Left lung (tissue), 4 donors: ENCODE measurements at regions not wholly inside any gene's neighbourhood (a gene's known extent, or its start where the extent isn't known, plus 50 kb on each side); places are given as distances from the start of the nearest gene placed in this dataset.

Experiments
- ATAC-seq: fragments of 200-7000 bp; cut with Tn5 transposase; one replicate; pipeline ENCODE4 v1.9.1; 2020; ENCODE audit warnings: moderate library complexity
- DNase-seq, 4 donors: peaks; one replicate each; pipeline ENCODE4 v3.0.0-alpha.2; 2013 to 2020
- H3K27ac ChIP-seq, 2 donors: fragments of 200-600 bp; sonication (generic) in 1 of 2; one replicate each; pipeline versions ENCODE4 v1.5.0 to v1.8.0; 2020 to 2021
- H3K27me3 ChIP-seq, 2 donors: fragments of 200-600 bp; sonication (generic) in 1 of 2; one replicate each; pipeline versions ENCODE4 v1.5.0 to v1.8.0; 2020 to 2021
- H3K36me3 ChIP-seq, 2 donors: fragments of 200-600 bp; sonication (generic) in 1 of 2; one replicate each; pipeline versions ENCODE4 v1.5.0 to v1.8.0; 2020 to 2021
- H3K4me1 ChIP-seq, 2 donors: fragments of 200-600 bp; one replicate each; pipeline ENCODE4 v1.8.0; 2021
- H3K4me3 ChIP-seq, 2 donors: fragments of 200-600 bp; sonication (generic) in 1 of 2; one replicate each; pipeline versions ENCODE4 v1.5.0 to v1.8.0; 2020 to 2021; ENCODE audit warnings: mild to moderate bottlenecking in 1 of 2
- H3K9me3 ChIP-seq, 2 donors: fragments of 200-600 bp; sonication (generic) in 1 of 2; one replicate each; pipeline versions ENCODE4 v1.5.0 to v1.8.0; 2020 to 2021
- intact Hi-C, 2 donors: fragments of 100-400 bp; cut with DNase I; formaldehyde crosslinking; loops; one replicate each; pipeline versions ENCODE4 v1.11.2 to v1.14.2; 2022
- TF ChIP-seq, protein P1 (sequence below), 2 donors: fragments of 200-600 bp; sonication (generic) in 1 of 2; IDR thresholded peaks; one replicate each; pipeline versions ENCODE4 v1.5.0 to v1.8.0; 2021; ENCODE audit warnings: antibody characterized with exemption in 2 of 2
- donor health status: DM: no; HTN: yes; CAD: no.
- donor health status: DM: no; HTN: no; CAD: no.

DNA sequence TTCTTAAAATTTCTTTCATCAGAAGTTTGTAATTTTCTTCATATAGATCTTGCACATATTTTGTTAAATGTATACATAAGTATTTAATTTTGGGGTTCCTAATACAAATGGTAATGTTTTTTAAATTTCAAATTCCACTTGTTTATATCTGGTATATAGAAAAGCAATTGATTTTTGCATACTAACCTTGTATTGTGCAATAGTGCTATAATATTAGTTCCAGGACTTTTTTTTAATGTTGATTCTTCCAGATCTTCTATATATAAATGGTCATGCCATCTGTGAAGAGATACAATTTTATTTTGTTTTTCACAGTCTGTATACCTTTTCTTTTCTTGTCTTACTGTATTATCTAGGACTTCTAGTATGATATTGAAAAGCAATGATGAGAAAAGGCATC is 665.0 kb downstream of the OTOL1 start:
- no peak for DNase-seq
- Histone ChIP-seq H3K9me3 (no peaks in the 10 kb centered on the region), H3K27me3 (no peaks in the 10 kb centered on the region), H3K27ac (no peak overlapping the region), H3K36me3 (no peaks in the 10 kb centered on the region), H3K4me1 (no peaks in the 10 kb centered on the region), H3K4me3 (no peak overlapping the region)
- TF ChIP-seq, protein P1, sequence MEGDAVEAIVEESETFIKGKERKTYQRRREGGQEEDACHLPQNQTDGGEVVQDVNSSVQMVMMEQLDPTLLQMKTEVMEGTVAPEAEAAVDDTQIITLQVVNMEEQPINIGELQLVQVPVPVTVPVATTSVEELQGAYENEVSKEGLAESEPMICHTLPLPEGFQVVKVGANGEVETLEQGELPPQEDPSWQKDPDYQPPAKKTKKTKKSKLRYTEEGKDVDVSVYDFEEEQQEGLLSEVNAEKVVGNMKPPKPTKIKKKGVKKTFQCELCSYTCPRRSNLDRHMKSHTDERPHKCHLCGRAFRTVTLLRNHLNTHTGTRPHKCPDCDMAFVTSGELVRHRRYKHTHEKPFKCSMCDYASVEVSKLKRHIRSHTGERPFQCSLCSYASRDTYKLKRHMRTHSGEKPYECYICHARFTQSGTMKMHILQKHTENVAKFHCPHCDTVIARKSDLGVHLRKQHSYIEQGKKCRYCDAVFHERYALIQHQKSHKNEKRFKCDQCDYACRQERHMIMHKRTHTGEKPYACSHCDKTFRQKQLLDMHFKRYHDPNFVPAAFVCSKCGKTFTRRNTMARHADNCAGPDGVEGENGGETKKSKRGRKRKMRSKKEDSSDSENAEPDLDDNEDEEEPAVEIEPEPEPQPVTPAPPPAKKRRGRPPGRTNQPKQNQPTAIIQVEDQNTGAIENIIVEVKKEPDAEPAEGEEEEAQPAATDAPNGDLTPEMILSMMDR (IDR thresholded peaks at IDR 0.05): no peak
- intact Hi-C loops: no loop called here
- no peak for ATAC-seq

DNA sequence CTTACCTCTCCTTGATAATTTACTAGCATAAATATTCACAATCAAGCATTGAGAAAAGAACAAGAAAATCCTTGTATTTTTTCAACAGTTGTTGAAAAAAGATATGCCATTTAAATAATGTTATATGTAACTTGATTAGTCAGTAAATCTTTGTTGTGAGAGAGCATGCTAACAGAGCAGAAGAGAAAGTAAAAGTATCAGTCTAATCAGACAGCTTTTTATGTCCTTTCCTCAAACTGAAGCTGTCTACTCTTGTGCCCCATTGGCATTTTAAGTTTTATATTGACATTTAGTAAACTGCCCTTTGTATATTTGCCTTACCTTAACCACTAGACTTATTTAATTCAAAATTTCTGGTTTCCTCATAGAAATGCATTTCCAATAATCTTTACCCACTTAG is 668.7 kb downstream of the OTOL1 start:
- Histone ChIP-seq H3K4me1 (no peaks in the 10 kb centered on the region), H3K36me3 (no peaks in the 10 kb centered on the region), H3K9me3 (no peaks in the 10 kb centered on the region), H3K27me3 (no peaks in the 10 kb centered on the region), H3K27ac (no peak overlapping the region), H3K4me3 (no peak overlapping the region)
- intact Hi-C loops: no loop called here
- ATAC-seq (no peak), DNase-seq (no peak)
- TF ChIP-seq, protein P1 (IDR thresholded peaks at IDR 0.05): no peak

DNA sequence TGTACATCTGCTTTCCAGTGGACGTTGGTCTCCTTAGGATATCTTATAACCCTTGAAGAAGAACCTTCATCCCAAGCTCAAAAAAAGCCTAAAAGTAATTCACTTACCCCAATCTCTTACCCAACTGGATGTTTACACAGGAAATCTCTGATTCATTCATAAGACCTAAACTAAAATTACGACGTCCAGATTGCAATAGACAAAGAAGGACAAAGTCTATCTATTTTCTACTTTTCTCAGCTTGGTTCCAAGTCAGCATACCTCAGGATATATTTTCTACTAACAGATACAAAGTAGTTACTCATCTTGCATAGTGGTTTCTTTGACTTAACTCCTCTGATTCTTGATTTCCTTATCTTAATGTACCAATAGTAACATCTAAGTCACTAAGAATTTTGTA is 669.9 kb downstream of the OTOL1 start:
- DNase-seq (no peak), ATAC-seq (no peak)
- Histone ChIP-seq H3K9me3 (no peaks in the 10 kb centered on the region), H3K4me3 (no peak overlapping the region), H3K27me3 (no peaks in the 10 kb centered on the region), H3K27ac (no peak overlapping the region), H3K4me1 (no peaks in the 10 kb centered on the region), H3K36me3 (no peaks in the 10 kb centered on the region)
- TF ChIP-seq, protein P1 (IDR thresholded peaks at IDR 0.05): no peak
- intact Hi-C loops: no loop called here

DNA sequence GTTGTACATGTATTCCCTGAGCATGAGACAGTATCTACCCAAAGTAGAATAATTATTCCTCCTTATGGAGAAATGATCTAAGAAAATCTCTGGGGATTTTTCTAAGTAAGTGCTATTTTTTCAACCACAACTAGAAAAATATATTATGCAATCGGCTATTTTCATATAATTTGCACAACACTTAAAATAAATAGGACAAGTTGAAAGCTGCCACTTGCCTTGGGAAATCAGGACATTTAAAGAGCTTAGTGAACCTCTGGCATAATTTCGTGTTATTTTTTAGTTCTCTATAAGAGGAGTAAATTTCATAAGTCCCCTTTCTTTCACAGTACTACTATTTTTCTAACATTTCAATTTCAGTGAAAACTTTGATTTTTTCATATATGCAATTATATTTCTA is 672.1 kb downstream of the OTOL1 start:
- no peak overlapping the region for H3K4me3 ChIP-seq
- ATAC-seq (no peak), DNase-seq (no peak)
- H3K27ac ChIP-seq: no peak overlapping the region
- intact Hi-C loops: no loop called here
- H3K27me3 ChIP-seq: no peaks in the 10 kb centered on the region
- TF ChIP-seq, protein P1 (IDR thresholded peaks at IDR 0.05): no peak
- peaks cover 0 to 10% of the 10 kb centered on the region in 2 donors for H3K9me3 ChIP-seq
- no peaks in the 10 kb centered on the region for H3K4me1 ChIP-seq
- no peaks in the 10 kb centered on the region for H3K36me3 ChIP-seq

DNA sequence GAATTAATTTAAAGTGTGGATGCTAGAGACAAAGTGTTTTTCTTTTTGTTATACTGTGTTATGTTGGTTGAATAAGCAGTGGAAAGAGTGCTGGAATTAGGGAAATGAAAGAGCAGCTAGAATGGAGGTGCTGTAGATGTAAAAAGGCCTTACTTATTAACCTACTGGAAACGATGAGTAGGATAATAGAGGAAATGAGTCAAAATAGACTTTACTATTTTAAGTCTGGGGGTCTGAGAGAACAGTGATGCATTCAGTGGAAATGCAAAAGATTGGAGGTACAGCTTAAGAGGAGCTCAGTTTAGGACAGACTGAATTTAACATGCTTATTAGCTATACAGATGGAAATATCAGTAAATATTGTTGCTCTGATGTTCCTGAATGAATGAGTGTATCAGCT is 674.0 kb downstream of the OTOL1 start:
- TF ChIP-seq, protein P1 (IDR thresholded peaks at IDR 0.05): no peak
- intact Hi-C loops: no loop called here
- Histone ChIP-seq H3K36me3 (no peaks in the 10 kb centered on the region), H3K4me1 (no peaks in the 10 kb centered on the region), H3K4me3 (no peak overlapping the region), H3K9me3 (peaks cover 0 to 10% of the 10 kb centered on the region in 2 donors), H3K27ac (no peak overlapping the region), H3K27me3 (no peaks in the 10 kb centered on the region)
- ATAC-seq: no peak
- no peak for DNase-seq
